Neural crest cell (in vitro differentiated cells): ENCODE measurements at regions not wholly inside any gene's neighbourhood (a gene's known extent, or its start where the extent isn't known, plus 50 kb on each side); places are given as distances from the start of the nearest gene placed in this dataset.

ENCODE experiments used
- DNase-seq: peaks from one replicate; pipeline ENCODE4 v3.0.0; 2021; ENCODE audit warnings: low read depth, mixed read lengths, low spot score
- H3K27ac Mint-ChIP-seq: one replicate; pipeline ENCODE4 v1.8.0; 2021; ENCODE audit warnings: mild to moderate bottlenecking, mixed read lengths; ENCODE audit not compliant: unreplicated experiment
- H3K27me3 Mint-ChIP-seq: 2 replicates; pipeline ENCODE4 v1.8.0; 2021; ENCODE audit warnings: low read depth, mild to moderate bottlenecking, mixed read lengths
- H3K36me3 Mint-ChIP-seq: 2 replicates; pipeline ENCODE4 v1.8.0; 2021; ENCODE audit warnings: low read depth, mild to moderate bottlenecking, mixed read lengths
- H3K4me1 Mint-ChIP-seq: 2 replicates; pipeline ENCODE4 v1.8.0; 2021; ENCODE audit warnings: mixed read lengths
- H3K4me3 Mint-ChIP-seq: one replicate; pipeline ENCODE4 v1.8.0; 2021; ENCODE audit warnings: mild to moderate bottlenecking, mixed read lengths
- H3K9me3 Mint-ChIP-seq: 2 replicates; pipeline ENCODE4 v1.8.0; 2021; ENCODE audit warnings: mixed read lengths
- CTCF ChIP-seq: fragments of 200-600 bp; sonication (generic); conservative IDR thresholded peaks from 2 replicates; pipeline ENCODE4 v1.5.0; 2021; ENCODE audit warnings: antibody characterized with exemption, mild to moderate bottlenecking

- no peaks in the 10 kb centered on the region for H3K4me1 Mint-ChIP-seq
- H3K4me3 Mint-ChIP-seq, result no peak overlapping the region
- H3K27me3 Mint-ChIP-seq, result no peaks in the 10 kb centered on the region
- H3K9me3 Mint-ChIP-seq, result no peaks in the 10 kb centered on the region
- H3K36me3 Mint-ChIP-seq, result no peaks in the 10 kb centered on the region
- TF ChIP-seq CTCF, result no peak
- no peak overlapping the region for H3K27ac Mint-ChIP-seq
- no peak for DNase-seq
These were observed 212.3 kb upstream of the NECTIN3 start for GRCh38 chr3:110859336-110859735.

DNA sequence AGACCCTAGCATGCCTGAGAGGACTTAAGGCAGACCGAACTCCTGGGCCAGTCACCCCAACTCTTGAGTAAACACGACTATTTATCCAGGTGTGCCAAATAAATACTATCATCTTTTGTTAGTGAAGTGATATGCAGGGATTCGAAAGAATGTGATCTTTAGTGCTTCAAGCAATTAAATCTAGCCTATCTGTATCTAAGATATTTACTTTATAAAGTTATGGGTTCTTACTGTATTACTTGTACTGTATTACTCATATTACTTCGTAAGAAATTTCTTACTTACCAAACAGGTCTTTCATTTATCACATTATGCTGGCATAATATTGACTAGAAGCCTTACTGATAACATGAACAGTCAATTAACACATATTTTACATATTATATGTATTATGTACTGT is 211.6 kb upstream of the NECTIN3 start:
- Mint-ChIP-seq H3K27me3 (no peaks in the 10 kb centered on the region), H3K4me1 (no peaks in the 10 kb centered on the region), H3K27ac (no peak overlapping the region), H3K36me3 (no peaks in the 10 kb centered on the region), H3K4me3 (no peak overlapping the region), H3K9me3 (no peaks in the 10 kb centered on the region)
- TF ChIP-seq CTCF, result no peak
- no peak for DNase-seq

- H3K4me3 Mint-ChIP-seq, result no peak overlapping the region
- H3K4me1 Mint-ChIP-seq, result no peaks in the 10 kb centered on the region
- TF ChIP-seq CTCF, result no peak
- H3K9me3 Mint-ChIP-seq, result no peaks in the 10 kb centered on the region
- no peak for DNase-seq
- no peaks in the 10 kb centered on the region for H3K36me3 Mint-ChIP-seq
- H3K27me3 Mint-ChIP-seq, result no peaks in the 10 kb centered on the region
- no peak overlapping the region for H3K27ac Mint-ChIP-seq
These were observed 205.7 kb upstream of the NECTIN3 start for GRCh38 chr3:110865934-110866333.

GRCh38 chr3:110868106-110868505 is 203.5 kb upstream of the NECTIN3 start:
- Mint-ChIP-seq H3K9me3 (no peaks in the 10 kb centered on the region), H3K4me1 (no peaks in the 10 kb centered on the region), H3K4me3 (no peak overlapping the region), H3K27me3 (no peaks in the 10 kb centered on the region), H3K27ac (no peak overlapping the region), H3K36me3 (no peaks in the 10 kb centered on the region)
- no peak for TF ChIP-seq CTCF
- no peak for DNase-seq

GRCh38 chr3:110869736-110870135 is 201.9 kb upstream of the NECTIN3 start:
- no peak overlapping the region for H3K4me3 Mint-ChIP-seq

More at GRCh38 chr3:110869736-110870135, 201.9 kb upstream of the NECTIN3 start:
- Mint-ChIP-seq H3K27ac (no peak overlapping the region), H3K4me1 (no peaks in the 10 kb centered on the region), H3K36me3 (peaks cover 8% of the 10 kb centered on the region), H3K27me3 (no peaks in the 10 kb centered on the region), H3K9me3 (peaks cover 8% of the 10 kb centered on the region)
- TF ChIP-seq CTCF, result no peak
- no peak for DNase-seq
